SK-N-SH (cell line): ENCODE measurements at regions not wholly inside any gene's neighbourhood (a gene's known extent, or its start where the extent isn't known, plus 50 kb on each side); places are given as distances from the start of the nearest gene placed in this dataset.

ENCODE experiments used
- CTCF ChIA-PET: fragments of 300-600, 350-600 bp; formaldehyde crosslinking; extraction: SDS; loops from one replicate; lab custom pipeline; 2021; lab: Yijun Ruan, JAX
- POLR2A ChIA-PET: fragments of 350-600 bp; sonication (Branson Sonifier 250); formaldehyde crosslinking; extraction: SDS; loops from one replicate; lab custom pipeline; 2020; ENCODE audit warnings: antibody characterized with exemption, inconsistent platforms; lab: Yijun Ruan, JAX
- DNase-seq: peaks from one replicate; pipeline ENCODE4 v3.0.0; 2012
- H2AFZ ChIP-seq: fragments of 200-600 bp; sonication (generic); 2 replicates; pipeline ENCODE4 v1.8.1; 2016; ENCODE audit warnings: antibody characterized with exemption, mild to moderate bottlenecking, low read depth
- H3F3A ChIP-seq: fragments of 200-600 bp; sonication (generic); replicated peaks from 2 replicates; pipeline ENCODE3; 2016; ENCODE audit warnings: antibody characterized with exemption, mild to moderate bottlenecking; ENCODE audit not compliant: insufficient read depth
- H3K27ac ChIP-seq, 2 experiments: fragments of 200-500 bp in 1 of 2; fragments of 200-600 bp in 1 of 2; sonication (Bioruptor generic) in 1 of 2; sonication (generic), shearing (Covaris generic) in 1 of 2; 2 replicates each; pipeline versions ENCODE4 v1.5.1 to v1.6.1; 2014 to 2016; ENCODE audit warnings: low read depth in 2 of 2, inconsistent platforms in 1 of 2, low read length in 1 of 2, mild to moderate bottlenecking in 1 of 2, mixed read lengths in 1 of 2
- H3K27me3 ChIP-seq: fragments of 200-600 bp; sonication (generic), shearing (Covaris generic); 2 replicates; pipeline ENCODE4 v1.6.1; 2016; ENCODE audit warnings: mixed run types; ENCODE audit not compliant: insufficient read depth
- H3K36me3 ChIP-seq, 2 experiments: fragments of 200-500 bp in 1 of 2; fragments of 200-600 bp in 1 of 2; sonication (Bioruptor generic) in 1 of 2; sonication (generic) in 1 of 2; replicated peaks in 1 of 2; 2 replicates each; pipeline versions ENCODE3 to v1.5.1; 2014 to 2016; ENCODE audit warnings: low read length in 1 of 2, mild to moderate bottlenecking in 1 of 2; ENCODE audit not compliant: insufficient read depth in 2 of 2, control insufficient read depth in 1 of 2
- H3K4me1 ChIP-seq, 2 experiments: fragments of 200-500 bp in 1 of 2; fragments of 200-600 bp in 1 of 2; sonication (Bioruptor generic) in 1 of 2; sonication (generic), shearing (Covaris generic) in 1 of 2; 2 replicates each; pipeline versions ENCODE4 v1.5.1 to v1.6.1; 2014 to 2016; ENCODE audit warnings: low read depth in 1 of 2, low read length in 1 of 2, mixed run types in 1 of 2; ENCODE audit not compliant: insufficient read depth in 2 of 2, control insufficient read depth in 1 of 2
- H3K4me2 ChIP-seq: fragments of 200-600 bp; sonication (generic), shearing (Covaris generic); 2 replicates; pipeline ENCODE4 v1.6.1; 2017; ENCODE audit warnings: mixed run types
- H3K4me3 ChIP-seq, 2 experiments: fragments of 200-500 bp in 1 of 2; fragments of 200-600 bp in 1 of 2; sonication (Bioruptor generic) in 1 of 2; sonication (generic), shearing (Covaris generic) in 1 of 2; 2 replicates each; pipeline versions ENCODE4 v1.5.1 to v1.8.1; 2014 to 2016; ENCODE audit warnings: low read depth in 2 of 2, inconsistent platforms in 1 of 2, low read length in 1 of 2, mild to moderate bottlenecking in 1 of 2, mixed read lengths in 1 of 2, moderate library complexity in 1 of 2
- H3K79me2 ChIP-seq: fragments of 200-600 bp; sonication (generic); 2 replicates; pipeline ENCODE4 v1.8.1; 2017; ENCODE audit warnings: mild to moderate bottlenecking; ENCODE audit not compliant: insufficient read depth
- H3K9ac ChIP-seq: fragments of 200-600 bp; sonication (generic); 2 replicates; pipeline ENCODE4 v1.6.1; 2017; ENCODE audit warnings: mixed run types
- H3K9me2 ChIP-seq: fragments of 200-600 bp; sonication (generic); 2 replicates; pipeline ENCODE4 v1.6.1; 2017; ENCODE audit warnings: mixed run types
- H3K9me3 ChIP-seq: fragments of 200-600 bp; sonication (generic); 2 replicates; pipeline ENCODE4 v1.6.1; 2017; ENCODE audit warnings: mixed run types, mild to moderate bottlenecking, moderate library complexity
- H4K20me1 ChIP-seq: fragments of 200-600 bp; sonication (generic); 2 replicates; pipeline ENCODE4 v1.6.1; 2017; ENCODE audit warnings: mild to moderate bottlenecking, mixed run types; ENCODE audit not compliant: insufficient read depth
- FOSL2 ChIP-seq: IDR thresholded peaks from 2 replicates; pipeline ENCODE4 v1.4.0; 2012; ENCODE audit warnings: low read depth, mild to moderate bottlenecking, moderate library complexity, borderline replicate concordance
- FOXM1 ChIP-seq: IDR thresholded peaks from 2 replicates; pipeline ENCODE4 v1.4.0; 2012; ENCODE audit warnings: low read depth, mild to moderate bottlenecking
- GATA2 ChIP-seq: sonication (generic); formaldehyde crosslinking; IDR thresholded peaks from 2 replicates; pipeline ENCODE4 v1.5.0; 2020; ENCODE audit warnings: mild to moderate bottlenecking, missing genetic modification reagents
- JUND ChIP-seq: IDR thresholded peaks from 2 replicates; pipeline ENCODE4 v1.4.0; 2012
- NFIC ChIP-seq: IDR thresholded peaks from 2 replicates; pipeline ENCODE4 v1.4.0; 2012; ENCODE audit warnings: borderline replicate concordance
- RFX5 ChIP-seq: IDR thresholded peaks from 2 replicates; pipeline ENCODE4 v1.6.1; 2012; ENCODE audit warnings: mild to moderate bottlenecking, improper control_type of control experiment, low read length
- TAF1 ChIP-seq: IDR thresholded peaks from 2 replicates; pipeline ENCODE4 v1.6.1; 2012; ENCODE audit warnings: low read depth, mild to moderate bottlenecking, low read length, moderate library complexity, borderline replicate concordance
- TEAD4 ChIP-seq: IDR thresholded peaks from 2 replicates; pipeline ENCODE4 v1.4.0; 2012; ENCODE audit warnings: mild to moderate bottlenecking, borderline replicate concordance; ENCODE audit not compliant: insufficient read depth
- TF ChIP-seq, protein P1 (sequence below): fragments of 150-350 bp; IDR thresholded peaks from 2 replicates; pipeline ENCODE4 v1.6.1; 2016; ENCODE audit warnings: mild to moderate bottlenecking, low read depth, low read length
- TF ChIP-seq, protein P2 (sequence below): IDR thresholded peaks from 2 replicates; pipeline ENCODE4; 2012
- TF ChIP-seq, protein P3 (sequence below): IDR thresholded peaks from 2 replicates; pipeline ENCODE4 v1.6.1; 2012; ENCODE audit warnings: mild to moderate bottlenecking, low read depth, low read length, moderate library complexity
- TF ChIP-seq, protein P4 (sequence below): IDR thresholded peaks from 2 replicates; pipeline ENCODE4 v1.4.0; 2012; ENCODE audit warnings: low read depth, borderline replicate concordance
- TF ChIP-seq, protein P5 (sequence below): fragments of 150-350 bp; IDR thresholded peaks from 2 replicates; pipeline ENCODE4 v1.6.1; 2017; ENCODE audit warnings: antibody characterized with exemption, low read length, low read depth, borderline replicate concordance
- TF ChIP-seq, protein P6 (sequence below): IDR thresholded peaks from 2 replicates; pipeline ENCODE4 v1.4.0; 2012; ENCODE audit warnings: low read depth, borderline replicate concordance
- TF ChIP-seq, protein P7 (sequence below): fragments of 200-600 bp; sonication (generic); IDR thresholded peaks from 2 replicates; pipeline ENCODE4 v1.6.1; 2017; ENCODE audit warnings: antibody characterized with exemption, mild to moderate bottlenecking, moderate library complexity

DNA sequence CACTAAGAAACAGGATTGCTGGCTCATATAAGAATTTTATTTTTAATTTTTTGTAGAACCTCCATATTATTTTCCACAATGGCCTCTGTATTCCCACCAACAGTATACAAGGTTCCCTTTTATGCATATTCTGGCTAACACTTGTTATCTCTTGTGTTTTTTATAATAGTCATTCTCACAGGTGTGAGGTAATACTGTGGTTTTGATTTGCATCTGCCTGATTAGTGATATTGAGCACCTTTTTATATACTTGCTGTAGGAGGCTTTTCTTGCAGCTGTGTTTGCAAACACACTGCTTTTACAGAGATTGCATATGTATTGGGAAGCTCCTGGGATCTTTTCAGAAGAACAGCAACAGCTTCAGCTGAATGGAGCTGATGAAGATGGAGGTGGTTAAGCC lies 164.8 kb downstream of the DEPDC1B start:
- H3K79me2 ChIP-seq, result no peaks in the 10 kb centered on the region
- TF ChIP-seq NFIC (no peak), TEAD4 (no peak), FOXM1 (no peak), RFX5 (no peak), JUND (no peak), FOSL2 (no peak), GATA2 (CRISPR knock-in tag) (no peak), TAF1 (no peak)
- TF ChIP-seq, protein P1, sequence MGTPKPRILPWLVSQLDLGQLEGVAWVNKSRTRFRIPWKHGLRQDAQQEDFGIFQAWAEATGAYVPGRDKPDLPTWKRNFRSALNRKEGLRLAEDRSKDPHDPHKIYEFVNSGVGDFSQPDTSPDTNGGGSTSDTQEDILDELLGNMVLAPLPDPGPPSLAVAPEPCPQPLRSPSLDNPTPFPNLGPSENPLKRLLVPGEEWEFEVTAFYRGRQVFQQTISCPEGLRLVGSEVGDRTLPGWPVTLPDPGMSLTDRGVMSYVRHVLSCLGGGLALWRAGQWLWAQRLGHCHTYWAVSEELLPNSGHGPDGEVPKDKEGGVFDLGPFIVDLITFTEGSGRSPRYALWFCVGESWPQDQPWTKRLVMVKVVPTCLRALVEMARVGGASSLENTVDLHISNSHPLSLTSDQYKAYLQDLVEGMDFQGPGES, result no peak
- TF ChIP-seq, protein P2, sequence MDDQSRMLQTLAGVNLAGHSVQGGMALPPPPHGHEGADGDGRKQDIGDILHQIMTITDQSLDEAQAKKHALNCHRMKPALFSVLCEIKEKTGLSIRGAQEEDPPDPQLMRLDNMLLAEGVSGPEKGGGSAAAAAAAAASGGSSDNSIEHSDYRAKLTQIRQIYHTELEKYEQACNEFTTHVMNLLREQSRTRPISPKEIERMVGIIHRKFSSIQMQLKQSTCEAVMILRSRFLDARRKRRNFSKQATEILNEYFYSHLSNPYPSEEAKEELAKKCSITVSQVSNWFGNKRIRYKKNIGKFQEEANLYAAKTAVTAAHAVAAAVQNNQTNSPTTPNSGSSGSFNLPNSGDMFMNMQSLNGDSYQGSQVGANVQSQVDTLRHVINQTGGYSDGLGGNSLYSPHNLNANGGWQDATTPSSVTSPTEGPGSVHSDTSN, result no peak
- TF ChIP-seq, protein P3, sequence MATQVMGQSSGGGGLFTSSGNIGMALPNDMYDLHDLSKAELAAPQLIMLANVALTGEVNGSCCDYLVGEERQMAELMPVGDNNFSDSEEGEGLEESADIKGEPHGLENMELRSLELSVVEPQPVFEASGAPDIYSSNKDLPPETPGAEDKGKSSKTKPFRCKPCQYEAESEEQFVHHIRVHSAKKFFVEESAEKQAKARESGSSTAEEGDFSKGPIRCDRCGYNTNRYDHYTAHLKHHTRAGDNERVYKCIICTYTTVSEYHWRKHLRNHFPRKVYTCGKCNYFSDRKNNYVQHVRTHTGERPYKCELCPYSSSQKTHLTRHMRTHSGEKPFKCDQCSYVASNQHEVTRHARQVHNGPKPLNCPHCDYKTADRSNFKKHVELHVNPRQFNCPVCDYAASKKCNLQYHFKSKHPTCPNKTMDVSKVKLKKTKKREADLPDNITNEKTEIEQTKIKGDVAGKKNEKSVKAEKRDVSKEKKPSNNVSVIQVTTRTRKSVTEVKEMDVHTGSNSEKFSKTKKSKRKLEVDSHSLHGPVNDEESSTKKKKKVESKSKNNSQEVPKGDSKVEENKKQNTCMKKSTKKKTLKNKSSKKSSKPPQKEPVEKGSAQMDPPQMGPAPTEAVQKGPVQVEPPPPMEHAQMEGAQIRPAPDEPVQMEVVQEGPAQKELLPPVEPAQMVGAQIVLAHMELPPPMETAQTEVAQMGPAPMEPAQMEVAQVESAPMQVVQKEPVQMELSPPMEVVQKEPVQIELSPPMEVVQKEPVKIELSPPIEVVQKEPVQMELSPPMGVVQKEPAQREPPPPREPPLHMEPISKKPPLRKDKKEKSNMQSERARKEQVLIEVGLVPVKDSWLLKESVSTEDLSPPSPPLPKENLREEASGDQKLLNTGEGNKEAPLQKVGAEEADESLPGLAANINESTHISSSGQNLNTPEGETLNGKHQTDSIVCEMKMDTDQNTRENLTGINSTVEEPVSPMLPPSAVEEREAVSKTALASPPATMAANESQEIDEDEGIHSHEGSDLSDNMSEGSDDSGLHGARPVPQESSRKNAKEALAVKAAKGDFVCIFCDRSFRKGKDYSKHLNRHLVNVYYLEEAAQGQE, result no peak
- TF ChIP-seq, protein P4, sequence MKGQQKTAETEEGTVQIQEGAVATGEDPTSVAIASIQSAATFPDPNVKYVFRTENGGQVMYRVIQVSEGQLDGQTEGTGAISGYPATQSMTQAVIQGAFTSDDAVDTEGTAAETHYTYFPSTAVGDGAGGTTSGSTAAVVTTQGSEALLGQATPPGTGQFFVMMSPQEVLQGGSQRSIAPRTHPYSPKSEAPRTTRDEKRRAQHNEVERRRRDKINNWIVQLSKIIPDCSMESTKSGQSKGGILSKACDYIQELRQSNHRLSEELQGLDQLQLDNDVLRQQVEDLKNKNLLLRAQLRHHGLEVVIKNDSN, result no peak
- TF ChIP-seq, protein P5, sequence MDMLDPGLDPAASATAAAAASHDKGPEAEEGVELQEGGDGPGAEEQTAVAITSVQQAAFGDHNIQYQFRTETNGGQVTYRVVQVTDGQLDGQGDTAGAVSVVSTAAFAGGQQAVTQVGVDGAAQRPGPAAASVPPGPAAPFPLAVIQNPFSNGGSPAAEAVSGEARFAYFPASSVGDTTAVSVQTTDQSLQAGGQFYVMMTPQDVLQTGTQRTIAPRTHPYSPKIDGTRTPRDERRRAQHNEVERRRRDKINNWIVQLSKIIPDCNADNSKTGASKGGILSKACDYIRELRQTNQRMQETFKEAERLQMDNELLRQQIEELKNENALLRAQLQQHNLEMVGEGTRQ, result no peak
- TF ChIP-seq, protein P6, sequence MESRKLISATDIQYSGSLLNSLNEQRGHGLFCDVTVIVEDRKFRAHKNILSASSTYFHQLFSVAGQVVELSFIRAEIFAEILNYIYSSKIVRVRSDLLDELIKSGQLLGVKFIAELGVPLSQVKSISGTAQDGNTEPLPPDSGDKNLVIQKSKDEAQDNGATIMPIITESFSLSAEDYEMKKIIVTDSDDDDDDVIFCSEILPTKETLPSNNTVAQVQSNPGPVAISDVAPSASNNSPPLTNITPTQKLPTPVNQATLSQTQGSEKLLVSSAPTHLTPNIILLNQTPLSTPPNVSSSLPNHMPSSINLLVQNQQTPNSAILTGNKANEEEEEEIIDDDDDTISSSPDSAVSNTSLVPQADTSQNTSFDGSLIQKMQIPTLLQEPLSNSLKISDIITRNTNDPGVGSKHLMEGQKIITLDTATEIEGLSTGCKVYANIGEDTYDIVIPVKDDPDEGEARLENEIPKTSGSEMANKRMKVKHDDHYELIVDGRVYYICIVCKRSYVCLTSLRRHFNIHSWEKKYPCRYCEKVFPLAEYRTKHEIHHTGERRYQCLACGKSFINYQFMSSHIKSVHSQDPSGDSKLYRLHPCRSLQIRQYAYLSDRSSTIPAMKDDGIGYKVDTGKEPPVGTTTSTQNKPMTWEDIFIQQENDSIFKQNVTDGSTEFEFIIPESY, result no peak
- TF ChIP-seq, protein P7, sequence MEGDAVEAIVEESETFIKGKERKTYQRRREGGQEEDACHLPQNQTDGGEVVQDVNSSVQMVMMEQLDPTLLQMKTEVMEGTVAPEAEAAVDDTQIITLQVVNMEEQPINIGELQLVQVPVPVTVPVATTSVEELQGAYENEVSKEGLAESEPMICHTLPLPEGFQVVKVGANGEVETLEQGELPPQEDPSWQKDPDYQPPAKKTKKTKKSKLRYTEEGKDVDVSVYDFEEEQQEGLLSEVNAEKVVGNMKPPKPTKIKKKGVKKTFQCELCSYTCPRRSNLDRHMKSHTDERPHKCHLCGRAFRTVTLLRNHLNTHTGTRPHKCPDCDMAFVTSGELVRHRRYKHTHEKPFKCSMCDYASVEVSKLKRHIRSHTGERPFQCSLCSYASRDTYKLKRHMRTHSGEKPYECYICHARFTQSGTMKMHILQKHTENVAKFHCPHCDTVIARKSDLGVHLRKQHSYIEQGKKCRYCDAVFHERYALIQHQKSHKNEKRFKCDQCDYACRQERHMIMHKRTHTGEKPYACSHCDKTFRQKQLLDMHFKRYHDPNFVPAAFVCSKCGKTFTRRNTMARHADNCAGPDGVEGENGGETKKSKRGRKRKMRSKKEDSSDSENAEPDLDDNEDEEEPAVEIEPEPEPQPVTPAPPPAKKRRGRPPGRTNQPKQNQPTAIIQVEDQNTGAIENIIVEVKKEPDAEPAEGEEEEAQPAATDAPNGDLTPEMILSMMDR, result no peak
- TF ChIP-seq, all 33 proteins: peak for 0
- no peak for DNase-seq
- Histone ChIP-seq H3K9me2 (no peaks in the 10 kb centered on the region), H3K9ac (no peak overlapping the region), H3K9me3 (no peaks in the 10 kb centered on the region), H2AFZ (no peak overlapping the region), H3K4me3 (no peak overlapping the region), H3K4me1 (no peaks in the 10 kb centered on the region), H3F3A (no peaks in the 10 kb centered on the region), H3K27me3 (no peaks in the 10 kb centered on the region), H3K36me3 (no peaks in the 10 kb centered on the region), H4K20me1 (no peaks in the 10 kb centered on the region), H3K4me2 (no peak overlapping the region), H3K27ac (no peak overlapping the region)
- POLR2A ChIA-PET, result no interaction called here
- CTCF ChIA-PET, result no interaction called here
